ENCODE measurements at regions not wholly inside any gene's neighbourhood (a gene's known extent, or its start where the extent isn't known, plus 50 kb on each side); places are given as distances from the start of the nearest gene placed in this dataset.

- no peak for TF ChIP-seq CTCF (IDR thresholded peaks at IDR 0.05)
- no peak for TF ChIP-seq POLR2AphosphoS5 (IDR thresholded peaks at IDR 0.05)
- no peak for TF ChIP-seq POLR2A (IDR thresholded peaks at IDR 0.05)
- TF ChIP-seq EP300 (IDR thresholded peaks at IDR 0.05) = no peak
These were observed 156.9 kb downstream of the FBLN2 start for GRCh38 chr3:13705702-13706280.
